Esophagus muscularis mucosa (tissue), 3 donors: ENCODE measurements at regions not wholly inside any gene's neighbourhood (a gene's known extent, or its start where the extent isn't known, plus 50 kb on each side); places are given as distances from the start of the nearest gene placed in this dataset.

Experiments used
- POLR2A ChIP-seq: fragments of 450-650 bp; IDR thresholded peaks from one replicate; pipeline ENCODE4 v1.6.1; 2017; ENCODE audit warnings: antibody characterized with exemption, moderate library complexity, mild to moderate bottlenecking, low read depth
- POLR2AphosphoS5 ChIP-seq, 2 donors: sonication (generic); formaldehyde crosslinking; IDR thresholded peaks; one replicate each; pipeline ENCODE4 v1.6.1; 2017; ENCODE audit warnings: antibody characterized with exemption in 2 of 2
- TF ChIP-seq, protein P1 (sequence below), 3 experiments: fragments of 200-600 bp in 2 of 3; fragments of 450-650 bp in 1 of 3; sonication (generic) in 2 of 3; IDR thresholded peaks; one replicate each; pipeline ENCODE4 v1.5.1; 2017 to 2019; ENCODE audit warnings: antibody characterized with exemption in 3 of 3, mild to moderate bottlenecking in 2 of 3, moderate library complexity in 1 of 3

- TF ChIP-seq, protein P1, sequence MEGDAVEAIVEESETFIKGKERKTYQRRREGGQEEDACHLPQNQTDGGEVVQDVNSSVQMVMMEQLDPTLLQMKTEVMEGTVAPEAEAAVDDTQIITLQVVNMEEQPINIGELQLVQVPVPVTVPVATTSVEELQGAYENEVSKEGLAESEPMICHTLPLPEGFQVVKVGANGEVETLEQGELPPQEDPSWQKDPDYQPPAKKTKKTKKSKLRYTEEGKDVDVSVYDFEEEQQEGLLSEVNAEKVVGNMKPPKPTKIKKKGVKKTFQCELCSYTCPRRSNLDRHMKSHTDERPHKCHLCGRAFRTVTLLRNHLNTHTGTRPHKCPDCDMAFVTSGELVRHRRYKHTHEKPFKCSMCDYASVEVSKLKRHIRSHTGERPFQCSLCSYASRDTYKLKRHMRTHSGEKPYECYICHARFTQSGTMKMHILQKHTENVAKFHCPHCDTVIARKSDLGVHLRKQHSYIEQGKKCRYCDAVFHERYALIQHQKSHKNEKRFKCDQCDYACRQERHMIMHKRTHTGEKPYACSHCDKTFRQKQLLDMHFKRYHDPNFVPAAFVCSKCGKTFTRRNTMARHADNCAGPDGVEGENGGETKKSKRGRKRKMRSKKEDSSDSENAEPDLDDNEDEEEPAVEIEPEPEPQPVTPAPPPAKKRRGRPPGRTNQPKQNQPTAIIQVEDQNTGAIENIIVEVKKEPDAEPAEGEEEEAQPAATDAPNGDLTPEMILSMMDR (IDR thresholded peaks at IDR 0.05): no peak
- no peak for TF ChIP-seq POLR2A
- TF ChIP-seq POLR2AphosphoS5 (IDR thresholded peaks at IDR 0.05): no peak
Measured at GRCh38 chr3:184500344-184500923, 61.2 kb upstream of the EPHB3 start.
